NCI-H69 (cell line): ENCODE measurements at regions not wholly inside any gene's neighbourhood (a gene's known extent, or its start where the extent isn't known, plus 50 kb on each side); places are given as distances from the start of the nearest gene placed in this dataset.
"Not testable (repeated sequence)": the region's sequence is repeated elsewhere in the genome, so short reads cannot be mapped to it uniquely, and the experiment has no call there.

Experiments used
- DNase-seq: peaks from one replicate; lab custom pipeline; 2025; lab: John Stamatoyannopoulos, UW

DNA sequence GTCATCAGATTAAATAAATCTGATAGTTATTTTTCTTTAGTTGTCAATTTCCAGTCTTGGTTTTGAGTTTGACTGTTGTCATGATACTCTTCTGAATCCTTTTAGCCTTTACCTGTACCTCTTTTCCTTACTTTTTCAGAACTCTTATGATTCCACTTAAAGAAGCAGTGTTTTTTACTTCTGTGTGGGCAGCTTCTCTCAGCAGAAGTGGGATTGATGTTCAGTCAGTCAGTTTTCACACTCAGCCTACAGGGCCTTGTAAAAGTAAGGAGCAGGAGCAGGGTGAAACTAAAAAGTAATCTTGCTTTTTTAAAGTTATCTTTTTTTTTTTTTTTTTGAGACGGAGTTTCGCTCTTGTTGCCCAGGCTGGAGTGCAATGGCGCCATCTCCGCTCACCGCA lies 75.1 kb downstream of the HAUS1 start:
- no peak for DNase-seq

DNA sequence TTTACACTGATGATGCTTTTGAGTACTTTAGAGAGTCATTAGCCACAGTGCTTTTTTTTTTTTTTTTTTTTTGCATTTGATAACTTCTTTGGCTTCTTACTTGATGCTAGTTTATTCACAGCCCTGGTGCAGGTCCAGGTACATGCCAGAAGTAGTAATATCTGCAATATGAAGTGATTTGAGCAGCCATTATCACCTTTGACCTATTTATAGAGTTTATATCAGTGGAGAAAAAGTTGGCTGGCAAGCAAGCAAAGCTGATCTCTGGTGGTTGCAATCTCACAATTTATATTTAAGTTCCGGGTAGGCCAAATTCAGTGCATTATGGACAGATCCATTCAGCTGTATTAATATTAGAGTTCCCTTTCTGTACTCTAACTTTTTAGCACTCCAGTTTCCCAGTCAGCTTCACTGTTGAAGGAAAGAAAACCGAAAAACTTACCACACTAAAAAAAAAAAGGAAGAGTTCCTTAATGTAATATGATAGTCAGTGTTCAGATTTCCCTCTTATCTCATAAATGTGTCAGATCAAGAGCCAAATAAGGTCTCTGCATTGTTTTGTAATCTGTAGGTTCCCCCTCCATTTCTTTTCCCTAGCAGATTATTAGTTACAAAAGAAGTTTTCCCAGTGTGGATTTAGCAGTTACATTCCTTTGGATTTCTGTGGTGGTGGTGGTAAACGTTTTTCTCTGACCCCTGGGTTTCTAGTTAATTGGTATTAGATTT lies 78.6 kb downstream of the HAUS1 start:
- DNase-seq: no peak

DNA sequence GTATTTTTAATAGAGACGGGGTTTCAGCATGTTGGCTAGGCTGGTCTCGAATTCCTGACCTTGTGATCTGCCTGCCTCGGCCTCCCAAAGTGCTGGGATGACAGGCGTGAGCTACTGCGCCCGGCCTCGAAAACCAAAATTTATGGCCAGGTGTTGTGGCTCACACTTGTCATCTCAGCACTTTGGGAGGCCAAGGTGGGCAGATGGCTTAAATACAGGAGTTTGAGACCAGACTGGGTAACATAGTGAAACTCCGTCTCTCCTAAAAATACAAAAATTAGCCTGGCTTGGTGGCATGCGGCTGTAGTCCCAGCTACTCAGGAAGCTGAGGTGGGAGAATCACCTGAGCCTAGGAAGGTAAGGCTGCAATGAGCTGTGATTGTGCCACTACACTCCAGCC lies 80.1 kb downstream of the HAUS1 start:
- not testable (repeated sequence) for DNase-seq

DNA sequence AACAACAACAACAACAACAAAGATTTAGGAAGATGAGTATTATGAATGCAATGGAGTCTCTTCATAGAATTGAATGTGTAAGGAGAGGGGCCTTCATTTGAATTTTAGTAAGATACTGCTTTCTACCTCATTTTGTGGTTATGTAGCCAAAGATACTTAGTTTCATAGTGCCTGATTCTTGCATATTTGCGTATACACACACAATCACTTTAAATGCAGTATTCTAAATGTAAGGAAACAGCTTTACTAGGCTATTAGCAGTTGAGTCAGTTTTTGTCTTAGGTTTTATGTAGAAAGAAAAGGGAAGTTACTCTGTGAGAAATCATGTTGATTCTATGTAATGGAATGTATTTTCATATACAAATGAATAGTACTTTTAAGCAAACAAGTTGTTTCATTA lies 80.5 kb downstream of the HAUS1 start:
- no peak for DNase-seq

DNA sequence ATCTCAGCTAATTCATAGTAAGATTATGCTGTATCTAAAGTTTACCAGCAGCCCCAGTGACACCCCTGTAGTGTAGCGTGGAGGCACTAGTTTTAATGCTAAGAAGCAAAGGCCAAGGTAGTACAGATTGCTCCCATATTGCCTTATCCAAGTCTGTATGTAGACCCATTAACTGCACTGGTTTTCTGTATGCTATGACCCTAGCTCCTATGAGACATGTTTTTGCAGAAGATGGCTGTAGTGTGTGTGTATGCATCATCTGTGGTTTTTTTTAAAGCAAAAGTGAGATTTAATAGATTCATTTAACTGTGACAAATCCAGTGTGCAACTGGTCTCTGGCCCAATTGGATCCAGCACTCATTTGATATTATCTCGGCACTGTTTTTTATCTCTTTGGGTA lies 86.5 kb downstream of the HAUS1 start:
- no peak for DNase-seq

DNA sequence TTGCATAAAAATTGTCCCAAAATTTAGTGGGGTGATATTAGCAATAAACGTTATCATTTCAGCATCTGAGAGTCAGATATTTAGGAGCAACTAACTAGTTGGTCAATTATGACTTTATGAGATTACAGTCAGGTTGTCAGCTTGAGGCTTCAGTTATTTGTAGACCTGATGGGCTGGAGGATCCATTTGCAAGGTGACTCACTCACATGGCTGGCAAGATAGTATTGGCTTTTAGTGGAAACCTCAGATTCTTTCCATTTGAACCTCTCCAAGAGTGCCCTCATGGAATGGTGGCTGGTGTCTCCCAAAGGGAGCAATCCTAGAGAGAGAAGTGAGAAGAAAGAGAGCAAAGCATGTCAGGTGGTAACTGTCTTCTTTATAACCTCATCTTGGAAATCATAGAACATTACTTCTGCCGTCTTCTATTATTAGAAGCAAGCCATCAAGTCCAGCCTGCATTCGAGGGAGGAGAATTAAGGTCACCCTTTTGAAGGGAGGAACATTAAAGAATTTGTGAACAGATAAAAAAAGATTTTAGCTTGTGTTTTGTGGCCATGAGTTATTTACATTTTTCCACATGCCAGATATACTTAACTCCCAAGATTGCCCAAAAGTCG lies 92.5 kb downstream of the HAUS1 start:
- DNase-seq: no peak

DNA sequence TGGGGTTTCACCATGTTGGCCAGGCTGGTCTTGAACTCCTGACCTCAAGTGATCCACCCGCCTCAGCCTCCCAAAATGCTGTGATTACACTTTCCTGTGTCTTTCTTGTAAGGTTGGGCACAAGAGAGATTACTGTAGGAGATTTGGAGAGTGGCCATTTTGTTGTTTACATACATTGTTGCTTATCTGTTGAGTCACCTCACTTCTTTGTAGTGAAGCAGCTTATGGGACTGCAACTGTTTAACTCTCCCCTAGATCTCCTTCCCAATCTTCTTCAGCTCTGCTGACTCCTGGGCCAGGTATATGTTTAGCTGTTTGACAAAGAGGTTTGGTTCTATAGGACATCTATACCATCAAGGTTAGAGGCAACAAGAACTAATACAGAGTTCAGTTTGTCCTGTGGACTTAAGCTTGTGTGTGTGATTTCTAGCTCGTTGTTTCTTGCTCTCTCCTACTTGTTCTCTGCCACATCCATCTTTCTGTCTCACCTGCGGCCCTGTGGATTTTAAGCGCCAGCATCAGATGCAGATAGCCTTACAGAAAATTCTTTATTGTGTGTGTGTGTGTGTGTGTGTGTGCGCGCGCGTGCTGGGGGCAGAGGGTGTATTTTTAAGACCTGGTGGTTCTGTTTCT lies 95.4 kb downstream of the HAUS1 start:
- DNase-seq: peak; percentile 21

DNA sequence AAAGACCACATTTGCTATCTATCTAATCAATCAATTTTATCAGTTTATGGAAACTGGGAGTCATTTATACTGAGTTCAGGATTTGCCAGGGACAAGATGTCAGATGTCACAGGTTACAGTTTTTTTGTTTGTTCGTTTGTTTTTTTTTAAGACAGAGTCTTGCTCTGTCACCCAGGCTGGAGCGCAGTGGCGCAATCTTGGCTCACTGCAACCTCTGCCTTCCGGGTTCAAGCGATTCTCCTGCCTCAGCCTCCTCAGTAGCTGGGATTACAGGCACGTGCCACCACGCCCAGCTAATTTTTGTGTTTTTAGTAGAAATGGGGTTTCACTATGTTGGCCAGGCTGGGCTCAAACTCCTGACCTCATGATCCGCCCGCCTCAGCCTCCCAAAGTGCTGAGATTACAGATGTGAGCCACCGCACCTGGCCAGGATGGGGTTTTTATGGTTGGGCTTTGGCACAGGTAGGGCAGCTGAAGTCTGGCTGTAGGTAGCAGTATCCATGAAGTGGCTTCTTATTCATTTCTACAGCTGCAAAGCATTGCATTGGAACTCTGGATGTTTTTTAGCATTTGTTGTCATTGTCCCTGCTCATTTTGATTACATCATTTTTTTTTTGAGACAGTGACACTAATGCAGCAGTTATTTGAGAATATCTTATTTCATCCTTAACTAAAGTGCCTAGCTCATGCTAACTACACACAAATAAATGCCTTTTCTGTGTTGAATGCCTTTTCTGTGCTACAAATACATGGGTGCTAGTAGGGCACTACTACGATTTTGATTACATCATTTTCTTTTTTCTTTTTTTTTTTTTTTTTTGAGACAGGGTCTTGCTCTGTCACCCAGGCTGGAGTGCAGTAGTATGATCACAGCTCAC lies 96.2 kb downstream of the HAUS1 start:
- not testable (repeated sequence) for DNase-seq

DNA sequence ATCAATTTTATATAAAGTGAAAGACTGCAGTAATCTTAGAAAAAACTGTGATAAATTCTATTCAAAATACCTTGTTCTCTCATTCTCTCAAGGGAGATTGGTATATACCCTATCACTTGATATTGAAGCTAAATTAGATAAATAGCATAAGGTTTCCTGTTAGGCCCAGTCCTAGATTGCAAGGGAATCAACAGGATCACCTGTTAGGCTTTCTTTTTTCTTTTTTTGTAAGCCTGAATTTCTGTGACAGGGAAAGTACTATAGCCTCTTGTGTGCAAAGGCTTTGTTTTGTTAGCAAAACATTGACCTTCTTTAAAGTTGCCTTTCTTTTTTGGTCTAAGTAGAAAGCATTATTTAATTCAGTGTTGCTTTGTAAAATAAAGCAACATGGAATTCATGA lies 100.0 kb downstream of the HAUS1 start:
- no peak for DNase-seq

DNA sequence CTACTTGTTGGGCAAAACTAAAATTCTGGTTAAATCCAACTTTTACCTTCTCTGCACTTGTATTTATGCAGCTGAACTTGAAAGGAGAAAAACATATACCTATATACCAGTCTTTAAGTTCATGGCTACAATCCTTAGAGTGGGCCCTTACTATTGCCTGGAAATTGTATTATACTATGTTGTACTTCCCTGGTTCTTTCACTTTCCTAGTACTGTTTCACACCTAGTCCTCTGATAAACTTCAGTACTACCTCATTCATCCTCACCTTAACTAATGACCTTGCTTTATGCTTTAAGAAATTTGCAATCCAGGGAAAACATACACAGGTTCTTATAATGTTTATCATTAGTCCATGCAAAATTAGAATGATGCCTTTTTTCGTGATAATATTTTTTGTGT lies 103.8 kb downstream of the HAUS1 start:
- no peak for DNase-seq

DNA sequence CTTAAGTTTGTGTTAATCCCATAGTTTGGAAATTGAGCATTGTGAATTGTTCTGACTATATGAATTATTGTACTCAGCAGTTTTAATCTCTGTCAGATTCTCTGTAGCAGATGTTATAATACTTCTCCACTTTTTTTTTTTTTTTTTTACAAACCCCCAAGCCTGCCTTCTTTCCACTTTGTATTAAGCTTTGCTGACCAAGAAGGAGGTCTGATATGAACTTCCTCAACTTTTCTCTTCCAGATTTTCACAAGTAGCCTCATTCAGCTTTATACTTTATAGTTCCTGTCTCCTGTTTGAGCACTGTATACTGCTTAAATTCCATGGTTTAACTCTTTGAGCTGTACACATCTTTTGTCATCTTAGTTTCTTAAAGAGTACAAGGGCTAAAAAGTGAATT lies 105.0 kb downstream of the HAUS1 start:
- DNase-seq: no peak

DNA sequence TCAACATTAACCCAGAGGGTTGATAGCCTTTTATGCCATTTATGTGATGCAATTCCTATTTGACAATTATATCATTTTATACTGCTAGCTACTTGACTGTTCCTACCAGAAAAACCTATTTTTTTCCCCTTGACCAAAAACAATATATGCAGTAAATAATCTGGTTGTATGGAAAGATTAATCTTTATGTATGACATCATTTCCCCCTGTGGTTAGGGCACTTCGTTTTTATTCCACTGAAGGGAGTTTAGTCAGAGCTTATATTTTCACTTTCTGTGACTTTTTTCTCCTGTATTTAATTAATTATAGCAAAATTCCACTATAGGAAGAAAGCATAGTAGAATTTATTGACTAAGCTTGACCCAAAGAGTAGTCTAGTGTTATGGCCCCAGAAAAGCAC lies 107.6 kb downstream of the HAUS1 start:
- no peak for DNase-seq

DNA sequence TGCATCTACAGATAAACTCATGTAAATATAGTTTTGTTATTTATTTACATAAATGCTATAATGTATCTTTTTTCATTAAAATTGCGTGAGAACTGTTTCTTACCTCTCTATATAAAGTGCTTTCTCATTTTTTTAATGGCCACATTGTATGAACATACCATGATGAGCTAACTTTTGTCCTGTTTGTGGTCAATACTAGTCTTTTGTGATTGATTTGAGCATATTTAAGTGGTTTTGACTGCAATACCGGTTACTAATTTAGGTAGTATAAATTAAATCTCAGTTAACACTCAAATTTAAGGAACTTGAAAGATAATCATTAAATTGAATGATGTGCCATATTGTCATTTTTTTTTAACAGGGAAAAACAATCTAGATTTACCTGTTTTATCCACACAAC lies 108.2 kb downstream of the HAUS1 start:
- DNase-seq: no peak

DNA sequence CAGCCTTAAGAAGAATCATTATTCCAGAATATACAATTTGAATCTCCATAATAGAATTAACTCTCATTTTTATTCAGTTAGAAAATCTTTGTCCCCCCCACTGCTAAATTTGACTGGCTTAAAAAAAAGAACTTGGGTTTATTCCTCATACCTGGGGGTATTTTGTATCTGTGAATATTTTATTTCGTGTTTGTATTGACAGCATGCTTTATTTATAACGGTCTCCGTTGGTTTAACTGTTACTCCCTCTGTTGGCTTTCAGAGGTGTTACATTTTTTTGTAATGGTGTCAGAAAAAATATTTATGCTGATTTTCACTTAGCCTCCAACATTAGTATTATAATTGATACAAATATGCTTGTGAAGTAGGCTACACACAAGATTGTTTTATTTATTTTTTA lies 109.1 kb downstream of the HAUS1 start:
- no peak for DNase-seq

DNA sequence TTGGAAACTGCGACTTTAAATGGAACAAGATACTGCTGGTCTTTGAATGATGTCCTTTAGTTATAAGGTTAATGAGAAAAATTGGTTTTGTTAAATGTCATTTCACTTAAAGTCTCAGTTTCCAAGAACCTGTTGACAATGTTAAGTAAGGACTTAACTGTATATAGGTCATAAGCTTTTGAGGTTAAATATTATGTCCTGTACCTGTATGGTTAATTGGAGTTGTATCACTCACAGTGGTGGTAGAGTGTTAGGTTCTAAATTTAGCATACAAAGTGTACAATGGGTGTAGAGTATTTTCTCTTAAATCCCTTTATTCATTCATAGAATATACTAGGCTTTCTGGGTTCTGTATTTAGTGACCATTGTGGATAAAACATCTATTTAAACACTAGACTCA lies 110.2 kb downstream of the HAUS1 start:
- DNase-seq: no peak

DNA sequence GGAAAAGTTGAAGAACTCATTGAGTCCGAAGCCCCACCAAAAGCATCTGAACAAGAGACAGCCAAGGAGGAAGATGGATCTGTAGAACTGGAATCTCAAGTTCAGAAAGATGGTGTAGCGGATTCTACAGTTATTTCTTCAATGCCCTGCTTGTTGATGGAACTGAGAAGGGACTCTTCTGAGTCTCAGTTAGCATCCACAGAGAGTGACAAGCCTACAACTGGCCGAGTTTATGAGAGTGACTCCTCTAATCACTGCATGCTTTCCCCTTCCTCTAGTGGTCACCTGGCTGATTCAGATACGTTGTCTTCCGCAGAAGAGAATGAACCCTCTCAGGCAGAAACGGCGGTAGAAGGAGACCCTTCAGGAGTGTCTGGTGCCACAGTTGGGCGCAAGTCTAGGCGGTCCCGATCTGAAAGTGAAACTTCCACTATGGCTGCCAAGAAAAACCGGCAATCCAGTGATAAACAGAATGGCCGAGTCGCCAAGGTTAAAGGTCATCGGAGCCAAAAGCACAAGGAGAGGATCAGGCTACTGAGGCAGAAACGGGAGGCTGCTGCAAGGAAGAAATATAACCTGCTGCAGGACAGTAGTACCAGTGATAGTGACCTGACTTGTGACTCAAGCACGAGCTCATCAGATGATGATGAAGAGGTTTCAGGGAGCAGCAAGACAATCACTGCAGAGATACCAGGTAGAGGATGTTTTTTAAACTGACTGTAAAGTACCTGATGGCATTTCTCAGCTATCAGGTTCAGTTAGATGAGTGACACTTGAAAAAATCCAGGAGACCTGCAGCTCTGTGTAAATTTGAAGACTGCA lies 111.9 kb downstream of the HAUS1 start:
- no peak for DNase-seq

DNA sequence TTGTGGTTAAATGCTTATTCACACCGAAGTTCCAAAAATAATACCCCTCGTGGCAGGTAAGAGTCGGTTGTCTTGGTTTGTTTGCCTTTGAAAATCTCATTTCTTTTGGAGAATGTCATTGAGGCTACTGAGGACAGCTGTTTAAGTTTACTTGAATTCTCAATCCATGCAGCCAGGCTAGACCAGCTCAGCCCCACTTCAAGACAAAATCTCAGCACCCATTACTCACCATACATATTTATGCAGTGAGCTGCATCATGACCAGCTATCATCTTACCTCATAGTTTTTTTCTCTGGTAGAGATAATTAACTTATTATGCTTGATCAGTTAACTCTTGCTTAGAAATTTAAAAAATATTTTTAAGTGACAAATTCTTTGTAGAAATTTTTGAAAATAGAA lies 115.9 kb downstream of the HAUS1 start:
- DNase-seq: no peak

DNA sequence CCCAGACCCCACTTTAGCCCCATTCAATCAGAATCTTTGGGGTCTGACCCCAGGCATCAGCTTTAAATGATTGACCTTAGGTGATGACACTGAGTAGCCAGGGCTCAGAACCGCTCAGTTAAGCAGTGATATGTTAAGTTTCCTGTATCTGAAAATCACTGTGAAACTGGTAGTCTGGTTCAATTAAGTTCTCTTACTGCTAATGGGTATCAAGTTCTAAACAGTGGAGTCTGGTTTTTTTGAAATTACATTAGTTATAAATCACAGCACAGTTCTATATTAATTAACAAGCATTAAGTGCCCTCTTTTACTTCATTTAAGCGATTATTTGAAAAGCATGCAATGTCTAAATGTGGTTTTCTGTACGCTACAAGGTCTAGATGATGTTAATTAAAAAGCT lies 117.9 kb downstream of the HAUS1 start:
- DNase-seq: no peak

DNA sequence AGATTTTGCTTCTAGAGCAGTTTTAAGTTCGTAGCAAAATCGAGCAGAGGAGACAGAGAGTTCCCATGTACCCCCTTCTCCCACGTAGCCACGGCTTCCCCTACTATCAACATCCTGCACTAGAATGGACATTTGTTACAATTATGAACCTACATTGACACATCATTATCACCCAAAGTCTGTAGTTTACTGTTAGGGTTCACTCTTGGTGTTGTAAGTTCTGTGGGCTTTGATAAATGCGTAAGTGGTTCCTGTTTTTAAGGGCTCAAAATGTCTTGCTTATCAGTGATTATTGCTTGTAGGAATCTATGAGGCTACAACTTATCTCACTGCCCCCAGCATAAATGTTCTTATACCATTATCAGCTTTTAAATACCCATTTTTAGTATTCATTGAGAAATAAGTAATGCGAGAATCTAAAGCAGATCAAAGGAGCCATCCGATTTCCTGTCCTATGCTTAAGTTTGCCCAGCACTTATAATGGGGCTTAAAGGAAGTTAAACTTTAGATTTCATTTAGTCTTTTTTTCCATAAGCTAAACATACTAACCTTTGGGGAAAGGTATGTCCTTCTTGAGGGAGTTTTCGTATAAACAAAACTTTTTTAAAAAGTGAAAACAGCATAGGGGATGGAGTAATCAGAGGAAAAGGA lies 118.7 kb downstream of the HAUS1 start:
- no peak for DNase-seq

DNA sequence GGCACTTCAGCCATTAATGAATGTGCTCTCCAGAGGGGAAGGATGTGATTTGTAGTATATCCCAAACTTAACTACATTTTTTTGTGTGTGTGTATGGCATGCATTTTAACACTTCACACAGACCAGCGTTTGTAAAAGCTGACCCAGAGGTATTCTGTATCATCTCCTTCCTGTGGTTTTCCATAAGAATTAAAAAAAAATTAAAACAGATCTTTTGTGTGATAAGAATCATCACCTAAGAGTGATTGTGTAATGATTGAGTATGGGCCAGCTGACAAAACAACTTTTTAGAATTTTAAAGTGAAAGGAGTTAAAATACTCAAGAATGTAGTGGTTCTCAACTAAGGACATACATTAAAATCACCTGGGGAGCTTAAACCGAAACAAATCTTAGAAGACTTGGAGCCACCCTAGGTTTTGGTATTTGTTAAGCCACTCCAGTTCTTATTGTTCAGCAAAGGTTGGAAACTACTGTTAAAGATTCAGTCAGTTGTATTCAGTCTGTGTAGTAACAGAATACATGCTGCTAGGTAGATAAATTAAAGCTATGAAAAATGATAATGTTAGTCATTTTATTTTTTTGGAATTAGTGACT lies 120.1 kb downstream of the HAUS1 start:
- DNase-seq: no peak

DNA sequence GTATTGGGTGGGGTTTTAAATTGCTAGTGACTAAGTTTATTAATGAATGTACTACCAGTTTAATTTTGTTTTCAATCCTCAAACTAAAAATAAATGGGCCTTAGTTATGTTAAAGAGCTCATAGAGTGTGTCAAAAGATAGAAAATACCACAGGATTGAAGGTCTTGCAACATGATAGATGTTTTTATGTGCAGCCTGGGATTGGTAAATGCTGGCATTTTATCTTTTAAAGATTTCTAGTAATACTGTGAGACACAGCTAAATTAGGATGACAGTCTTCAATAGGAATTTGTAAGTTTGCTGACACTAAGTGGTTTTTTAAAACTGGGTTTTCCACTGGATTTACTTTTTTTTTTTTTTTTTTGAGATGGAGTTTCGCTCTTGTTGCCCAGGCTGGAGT lies 122.3 kb downstream of the HAUS1 start:
- DNase-seq: no peak
